ENCODE measurements at regions not wholly inside any gene's neighbourhood (a gene's known extent, or its start where the extent isn't known, plus 50 kb on each side); places are given as distances from the start of the nearest gene placed in this dataset.

DNA sequence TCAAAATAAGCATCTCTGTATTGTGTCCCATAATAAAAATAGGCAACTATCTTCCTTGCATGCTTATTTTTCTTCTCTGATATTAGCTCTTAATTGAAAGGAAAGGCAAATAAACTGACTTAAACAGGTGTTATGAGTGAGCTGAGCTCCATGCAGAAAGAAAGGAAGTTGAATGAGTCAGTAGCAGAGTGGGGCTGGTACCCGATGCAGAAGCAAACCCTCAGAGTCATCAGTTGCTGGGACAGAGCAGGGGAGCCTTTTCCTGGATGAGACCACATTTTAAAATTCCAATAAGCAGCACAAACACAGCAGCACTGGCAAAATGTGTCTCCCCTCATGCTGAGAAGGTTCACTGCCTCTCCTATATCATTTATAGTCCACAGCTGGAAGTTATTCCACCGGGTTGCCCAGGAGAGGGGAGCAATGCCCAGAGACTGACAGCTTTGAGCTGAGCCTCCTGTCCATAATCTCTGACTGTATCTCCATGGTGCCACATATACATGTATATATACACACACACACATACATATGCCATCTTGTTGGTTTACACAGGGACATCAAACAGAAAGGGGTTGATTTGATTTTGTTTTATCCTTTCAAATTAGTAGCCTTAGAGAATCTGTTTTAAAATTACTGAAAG is 274.3 kb upstream of the PPARGC1A start:
- no peak for DNase-seq (ENCODE audit: low read depth)

DNA sequence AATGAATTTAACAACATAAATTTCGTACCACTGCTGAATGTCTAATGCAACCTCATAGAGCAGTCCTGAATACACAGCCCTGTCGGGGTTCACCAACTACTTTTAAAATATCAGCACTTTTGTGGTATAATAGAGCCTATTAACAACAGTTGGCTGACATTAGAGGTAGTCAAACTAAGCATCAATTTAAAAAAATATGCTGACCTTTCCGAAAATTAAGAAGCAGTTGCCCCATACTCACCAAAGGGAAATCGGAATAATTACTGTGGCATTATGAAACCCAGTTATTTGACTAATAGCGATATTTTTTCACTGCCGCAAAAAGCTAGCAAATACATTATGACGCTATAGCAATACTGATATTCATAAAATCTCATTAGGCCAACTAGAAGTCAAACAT is 273.5 kb upstream of the PPARGC1A start:
- DNase-seq (ENCODE audit: low read depth) = no peak

DNA sequence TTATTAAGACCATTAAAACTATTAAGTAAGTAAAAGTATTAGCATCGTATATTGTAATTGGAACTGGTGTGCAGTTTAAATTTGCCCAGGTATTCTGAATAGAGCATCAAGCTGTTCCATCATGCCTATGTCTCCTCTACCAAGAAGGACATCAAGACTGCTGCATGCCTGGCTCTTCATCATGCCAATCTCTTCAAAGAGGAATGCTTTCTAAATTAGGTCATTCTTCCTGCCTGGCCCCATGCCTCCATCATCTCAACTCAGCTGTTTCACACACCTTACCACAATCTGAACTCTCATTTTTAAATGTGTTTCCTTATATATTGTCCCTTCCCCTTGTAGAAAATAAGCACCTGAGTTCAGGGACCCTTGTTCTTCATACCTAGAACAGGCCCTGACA is 270.5 kb upstream of the PPARGC1A start:
- DNase-seq (ENCODE audit: low read depth) = no peak

DNA sequence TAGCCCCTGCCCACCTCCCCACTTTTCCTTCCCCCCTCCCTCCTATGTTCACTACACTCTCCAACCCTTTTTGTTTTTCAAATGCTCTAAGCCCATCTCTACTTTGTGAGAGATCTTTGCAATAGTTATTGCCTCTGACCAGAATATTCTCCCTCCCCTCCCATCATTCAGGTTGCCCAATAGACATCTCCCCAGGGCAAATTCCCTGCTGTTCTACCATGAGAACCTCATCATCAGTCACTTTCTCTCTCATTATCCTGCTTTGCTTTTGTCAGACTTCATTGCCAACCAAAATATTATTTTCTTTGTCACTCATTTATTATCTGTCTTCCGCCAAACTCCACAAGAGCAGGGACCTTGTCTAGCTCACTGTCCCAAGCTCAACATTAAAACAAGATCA is 268.2 kb upstream of the PPARGC1A start:
- no peak for DNase-seq (ENCODE audit: low read depth)

DNA sequence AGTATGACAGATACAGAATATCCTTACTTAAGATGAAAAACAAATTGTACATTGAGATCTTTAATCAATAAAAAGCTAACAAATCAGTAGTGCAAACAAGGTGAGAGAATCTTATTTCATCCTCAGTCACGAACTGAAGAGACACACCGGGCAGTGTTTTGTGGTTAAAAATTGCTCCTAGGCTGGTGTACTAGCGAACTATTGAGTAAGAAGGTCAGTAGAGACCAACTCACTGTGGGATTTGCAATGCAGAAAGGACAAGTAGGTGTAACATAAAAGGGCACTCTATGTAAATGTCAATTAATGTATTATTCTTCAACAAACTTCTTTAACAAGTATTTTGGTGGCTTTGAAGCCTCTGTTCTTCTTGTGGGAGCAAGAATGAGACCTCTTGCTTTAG is 260.2 kb upstream of the PPARGC1A start:
- no peak for DNase-seq (ENCODE audit: low read depth)

DNA sequence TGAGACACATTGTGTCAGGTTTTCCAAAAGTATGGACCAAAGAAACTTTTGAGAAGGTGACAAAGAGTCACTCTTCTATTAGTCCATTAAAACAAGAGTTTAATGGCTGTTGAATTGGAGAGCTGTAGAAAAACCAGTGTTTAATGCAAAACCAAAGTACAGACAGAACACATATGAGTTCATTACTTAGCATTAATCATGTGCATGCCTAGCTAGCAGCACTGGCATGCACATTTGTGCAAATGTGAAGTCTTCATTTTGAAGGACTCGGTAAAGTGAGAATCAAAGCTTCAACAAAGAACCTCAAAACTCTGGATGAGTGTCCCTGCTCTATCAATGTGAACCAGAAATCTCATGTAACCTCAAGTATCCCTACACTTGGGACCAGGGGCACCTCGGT is 256.3 kb upstream of the PPARGC1A start:
- DNase-seq (ENCODE audit: low read depth) = no peak

DNA sequence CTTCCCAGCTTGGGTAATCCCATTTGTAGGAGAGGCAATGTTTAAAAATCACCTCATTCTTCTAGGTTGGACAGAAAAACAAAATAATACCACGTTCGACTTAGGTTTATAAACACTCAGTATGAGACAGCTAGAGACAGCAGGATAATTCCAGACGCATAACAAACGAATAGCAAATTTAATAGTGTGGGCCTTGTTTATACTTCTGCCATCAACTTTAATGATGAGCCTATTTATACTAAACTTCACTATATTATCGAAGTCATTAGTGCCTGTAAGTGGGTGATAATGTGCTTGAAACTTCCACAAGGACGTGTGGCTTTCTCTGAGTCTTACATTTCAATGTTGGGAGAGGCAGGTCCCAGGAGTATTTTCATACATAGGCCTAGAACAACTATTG is 255.7 kb upstream of the PPARGC1A start:
- DNase-seq (ENCODE audit: low read depth) = no peak

DNA sequence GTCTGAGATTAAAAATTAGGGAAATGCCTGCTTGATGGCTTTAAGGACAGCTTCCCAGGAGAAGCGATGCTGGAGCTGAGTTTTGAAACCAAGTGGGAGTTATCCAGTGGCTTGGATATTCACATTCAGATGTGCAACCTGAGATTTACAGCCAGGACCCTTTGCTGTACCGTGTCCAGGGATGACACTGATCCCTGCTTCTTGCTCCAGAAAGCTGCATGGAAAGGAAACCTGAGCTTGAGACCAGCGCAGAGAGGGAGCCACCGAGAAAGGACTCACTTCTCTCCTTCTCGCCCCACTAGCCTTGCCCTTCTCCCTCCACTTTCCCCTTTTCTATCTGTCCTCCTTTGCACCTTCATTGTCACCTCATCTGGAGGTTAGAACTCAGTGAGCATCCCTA is 254.5 kb upstream of the PPARGC1A start:
- no peak for DNase-seq (ENCODE audit: low read depth)

DNA sequence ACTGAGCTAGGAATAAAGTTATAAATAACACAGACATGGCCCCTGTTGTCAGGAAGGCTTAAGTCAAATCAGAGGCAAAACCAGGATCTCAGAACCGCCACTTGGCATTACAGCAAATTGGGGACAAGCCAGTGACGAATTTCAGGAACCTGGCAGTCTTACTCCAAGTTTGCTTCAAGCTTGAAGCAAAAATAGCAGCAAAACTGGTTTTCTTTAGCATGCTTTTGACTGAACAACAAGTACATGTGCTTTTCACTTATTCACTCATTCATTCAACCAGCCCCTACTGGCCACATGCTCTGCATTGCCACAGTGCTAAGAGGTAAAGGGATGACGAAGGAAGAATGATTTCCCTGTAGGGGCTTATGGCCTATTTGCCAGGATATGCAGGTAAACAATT is 253.9 kb upstream of the PPARGC1A start:
- no peak for DNase-seq (ENCODE audit: low read depth)

DNA sequence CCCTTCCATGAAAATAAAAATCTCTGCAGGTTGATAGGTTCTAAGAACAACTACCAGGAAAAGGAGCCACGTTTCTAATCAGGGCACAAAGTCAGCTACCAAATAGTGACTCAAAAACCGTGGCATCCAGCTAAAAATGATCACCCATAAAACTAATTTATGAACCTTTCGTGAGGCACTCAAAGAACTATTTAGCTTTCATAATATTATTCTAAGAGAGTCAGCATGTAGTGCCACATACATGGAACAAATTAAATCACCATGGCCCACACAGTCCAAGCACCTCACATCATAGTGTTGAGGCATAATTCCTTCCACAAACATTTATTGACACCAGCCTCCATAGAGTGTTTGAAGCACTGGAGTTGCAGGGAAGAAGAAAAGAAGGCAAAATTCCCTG is 252.0 kb upstream of the PPARGC1A start:
- no peak for DNase-seq (ENCODE audit: low read depth)

DNA sequence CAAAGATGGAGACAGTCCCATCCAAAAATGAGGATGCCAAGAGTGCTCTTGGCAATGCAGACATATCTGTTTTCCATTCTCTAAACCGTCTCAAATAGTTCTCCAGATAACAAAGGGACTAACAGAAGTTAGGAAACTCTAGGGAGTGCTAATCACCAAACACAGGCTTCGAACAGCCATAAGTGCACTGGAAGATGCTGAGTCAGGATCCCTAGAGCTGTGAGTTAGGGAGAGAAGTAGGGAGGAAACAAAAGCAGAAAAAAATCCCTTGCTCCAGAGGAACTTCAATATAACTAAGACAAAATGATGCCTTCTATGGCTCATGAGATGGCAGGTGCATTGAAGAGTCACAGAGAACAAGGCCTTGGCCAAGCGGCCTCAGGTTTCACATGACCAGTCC is 251.0 kb upstream of the PPARGC1A start:
- DNase-seq (ENCODE audit: low read depth) = no peak

DNA sequence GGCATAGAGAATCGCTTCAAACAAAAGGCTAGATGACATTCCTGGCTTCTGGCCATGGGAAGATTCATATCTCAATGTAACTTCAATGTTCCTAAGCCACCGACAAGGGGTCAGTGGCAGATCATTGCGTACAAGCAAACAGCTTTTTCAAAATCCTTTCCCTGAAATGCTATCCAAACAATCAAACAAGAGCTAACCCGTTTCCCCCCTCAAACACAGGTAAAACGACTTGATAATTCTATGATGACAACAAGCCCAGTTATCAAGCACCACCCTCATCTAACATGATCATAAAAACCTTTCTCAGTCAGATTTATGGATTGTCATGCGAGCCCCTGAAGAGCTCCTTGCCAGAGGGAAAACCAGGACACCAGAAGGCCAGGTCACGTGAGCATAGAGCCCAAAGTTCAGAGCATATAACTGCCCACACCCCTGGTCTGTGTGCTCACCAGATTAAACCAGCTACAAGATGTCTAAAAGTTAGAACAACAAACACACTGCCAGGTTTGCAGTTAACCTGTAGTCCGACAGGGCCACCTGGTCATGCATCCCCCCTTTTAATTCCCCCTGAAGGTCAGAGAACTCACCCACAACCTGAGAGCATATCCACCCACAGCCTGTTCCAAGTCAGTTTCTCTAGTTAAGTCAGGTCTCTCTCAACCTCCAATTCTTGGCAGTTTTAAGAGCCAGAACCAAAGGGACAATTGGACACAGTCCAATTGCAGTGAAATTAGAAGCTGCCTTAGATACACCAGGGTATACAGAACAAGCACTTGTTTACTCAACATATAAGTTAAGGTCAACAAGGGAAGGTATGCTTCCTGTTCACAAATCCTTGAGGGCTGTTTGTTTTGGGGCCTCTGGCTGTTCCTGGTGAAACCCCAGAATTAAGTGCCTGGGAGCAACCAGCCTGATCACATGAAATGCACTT is 248.1 kb upstream of the PPARGC1A start:
- no peak for DNase-seq (ENCODE audit: low read depth)

DNA sequence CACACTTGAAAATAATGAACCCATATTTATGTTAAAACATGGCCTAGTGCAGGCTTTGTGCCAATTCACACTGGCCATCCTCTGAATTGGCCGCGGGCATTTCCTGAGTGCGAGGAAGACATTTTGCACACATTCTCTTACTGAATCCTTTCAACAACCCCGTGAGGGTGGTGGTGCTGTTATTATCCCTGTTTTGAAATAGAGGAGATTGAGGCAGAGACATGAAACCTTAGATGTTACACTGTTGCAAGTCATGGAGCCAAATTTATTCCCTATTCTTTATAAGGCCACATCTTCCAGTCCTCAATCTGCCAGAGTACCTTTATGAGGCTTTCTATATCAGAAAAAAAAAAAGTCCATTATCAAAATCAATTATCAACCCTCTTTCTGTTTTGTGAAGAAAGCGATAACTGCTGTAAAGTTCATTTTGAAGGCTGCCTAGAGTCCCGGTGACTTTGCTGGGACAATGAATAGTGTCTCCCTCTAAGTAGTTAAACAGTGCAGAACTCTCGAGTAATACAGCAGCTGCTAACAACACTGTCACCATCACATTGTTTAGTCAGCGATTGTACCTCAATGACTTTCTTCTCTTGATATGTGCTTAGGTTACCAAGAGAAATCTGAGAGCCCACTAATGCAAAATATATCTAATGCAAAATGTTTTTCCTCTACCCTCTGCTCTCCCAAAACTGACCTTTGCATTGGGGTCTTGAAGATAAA is 242.3 kb upstream of the PPARGC1A start:
- DNase-seq (ENCODE audit: low read depth) = no peak

DNA sequence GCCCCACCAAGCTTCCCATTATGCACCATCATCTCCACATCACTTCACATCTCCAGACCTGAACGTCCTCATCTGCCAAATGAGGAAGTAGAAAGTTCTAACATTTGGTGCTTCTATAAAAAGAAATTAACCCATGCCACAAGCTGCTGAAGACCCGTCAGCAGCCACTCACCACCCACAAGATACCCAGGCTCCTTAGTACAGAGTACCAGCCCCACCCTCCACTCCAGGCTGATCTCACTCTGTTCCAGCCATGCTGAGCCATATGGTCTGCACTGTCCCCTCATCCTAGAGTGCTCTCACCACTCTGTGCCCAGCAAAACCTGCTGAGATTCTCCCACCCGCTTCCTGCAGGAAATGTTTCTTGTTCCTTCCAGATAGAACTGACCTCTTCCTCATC is 240.8 kb upstream of the PPARGC1A start:
- no peak for DNase-seq (ENCODE audit: low read depth)

DNA sequence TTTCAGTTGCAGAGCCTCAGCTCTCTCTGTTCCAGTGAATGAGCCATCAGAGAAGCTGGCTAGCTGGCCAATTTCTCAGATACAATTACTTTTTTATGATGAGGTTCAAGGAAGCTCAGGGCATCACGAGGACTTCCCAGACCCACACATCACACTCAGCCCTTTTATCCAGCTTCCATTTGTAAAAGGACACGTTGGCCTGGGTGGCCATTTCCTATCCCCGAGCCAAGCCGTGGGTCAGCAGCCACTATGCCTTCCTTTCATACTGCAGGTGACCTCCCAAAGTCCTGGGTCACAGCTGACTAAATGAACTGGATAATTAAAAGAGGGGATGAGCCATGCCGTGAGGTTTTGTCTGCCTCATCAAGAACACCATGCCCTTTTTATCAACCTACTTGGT is 236.9 kb upstream of the PPARGC1A start:
- DNase-seq (ENCODE audit: low read depth) = no peak

DNA sequence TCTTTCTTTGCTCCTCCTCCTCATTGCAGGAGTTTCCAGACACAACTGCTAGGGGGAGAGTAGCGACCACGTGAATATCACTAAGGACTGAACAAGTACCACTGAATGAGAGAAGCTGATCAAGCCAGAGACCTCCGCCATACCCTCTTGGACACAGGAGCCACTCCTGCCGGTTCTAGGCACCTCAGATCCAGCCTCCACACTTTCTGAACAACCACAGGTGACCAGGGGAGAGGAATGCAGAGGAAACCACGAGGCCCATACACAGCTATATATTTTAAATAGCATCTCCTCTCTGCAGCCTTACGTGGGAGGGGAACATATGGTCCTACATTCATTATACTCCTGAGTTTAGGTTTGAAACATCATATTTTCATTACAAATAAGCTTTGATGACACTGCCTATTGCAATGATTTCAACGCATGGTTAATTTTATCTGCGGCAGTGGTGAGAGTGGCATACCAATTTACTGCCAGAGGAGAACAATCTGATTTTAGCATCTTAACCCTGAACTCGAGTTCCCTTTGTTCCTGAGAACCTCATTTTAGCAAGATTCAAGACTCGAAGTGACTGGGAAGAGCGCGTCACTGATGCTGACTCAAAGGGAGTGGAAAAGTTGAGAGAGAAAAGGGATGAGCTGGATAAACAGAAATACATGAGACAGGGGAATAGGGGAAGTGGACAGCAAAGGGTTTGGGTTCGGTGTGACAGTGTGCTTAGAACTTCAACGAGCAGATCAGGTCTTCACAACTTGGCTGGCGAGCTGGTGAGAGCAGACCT is 231.7 kb upstream of the PPARGC1A start:
- DNase-seq (ENCODE audit: low read depth) = no peak

DNA sequence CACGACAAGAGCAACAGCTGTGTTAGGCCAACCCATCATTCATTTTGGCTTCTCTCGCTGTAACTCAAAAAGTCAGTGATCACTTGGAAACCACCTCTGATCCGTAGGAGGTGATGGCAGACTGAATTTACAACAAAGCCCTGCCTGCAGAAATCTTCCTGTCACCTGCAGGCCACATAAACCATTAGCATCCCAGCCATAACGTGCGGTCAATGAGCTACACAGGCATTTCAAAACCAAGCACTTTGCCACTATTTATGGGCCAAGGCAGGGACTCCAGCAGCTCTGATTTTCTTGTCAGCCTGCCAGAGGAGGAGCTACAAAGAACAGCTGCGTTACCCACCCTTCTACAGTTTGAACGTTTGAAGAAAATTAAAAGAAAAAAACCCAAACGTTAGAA is 228.1 kb upstream of the PPARGC1A start:
- DNase-seq (ENCODE audit: low read depth) = no peak

DNA sequence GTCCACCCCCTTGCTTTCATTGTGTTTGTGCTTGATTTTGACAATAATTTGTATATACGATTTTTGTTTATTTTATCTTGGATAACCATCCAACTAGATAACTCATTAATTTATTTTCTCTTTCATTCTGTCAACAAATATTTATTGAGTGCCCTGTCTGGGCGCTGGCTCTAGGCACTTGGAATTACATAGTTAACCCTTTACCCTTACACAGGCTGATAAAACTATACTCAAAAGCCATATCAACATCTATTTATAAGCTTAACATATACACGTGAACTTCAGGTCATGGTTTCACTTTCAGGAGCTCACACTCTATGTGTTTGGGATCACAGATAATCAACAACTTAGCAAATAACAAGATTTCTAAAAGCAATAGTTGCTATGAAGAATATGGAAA is 226.3 kb upstream of the PPARGC1A start:
- DNase-seq (ENCODE audit: low read depth) = no peak

DNA sequence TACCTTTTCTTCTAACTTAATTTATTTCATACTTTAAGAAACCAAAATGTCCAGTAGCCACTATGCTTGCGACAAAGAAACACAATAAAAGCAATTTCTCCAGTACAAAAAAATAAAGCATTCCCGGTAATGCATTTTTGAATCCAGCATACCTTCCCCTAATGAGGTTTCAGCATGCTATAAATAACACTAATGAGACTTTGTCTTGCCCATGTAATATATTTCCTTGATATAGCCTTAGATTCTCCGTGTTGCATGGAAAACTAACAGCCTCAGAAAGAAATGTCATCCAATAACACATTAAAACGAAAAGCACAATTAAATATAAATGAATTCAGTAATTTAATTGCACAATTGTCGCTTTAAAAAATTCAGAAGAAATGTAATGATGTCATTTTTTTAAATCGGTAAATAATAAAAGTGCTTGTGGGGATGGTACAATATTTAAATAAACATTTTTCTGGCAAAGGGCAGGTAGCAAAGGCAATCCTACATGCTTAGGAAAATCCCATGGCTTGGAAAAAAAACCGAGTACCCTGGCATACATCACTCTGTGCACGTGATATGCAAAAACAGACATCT is 225.2 kb upstream of the PPARGC1A start:
- no peak for DNase-seq (ENCODE audit: low read depth)

DNA sequence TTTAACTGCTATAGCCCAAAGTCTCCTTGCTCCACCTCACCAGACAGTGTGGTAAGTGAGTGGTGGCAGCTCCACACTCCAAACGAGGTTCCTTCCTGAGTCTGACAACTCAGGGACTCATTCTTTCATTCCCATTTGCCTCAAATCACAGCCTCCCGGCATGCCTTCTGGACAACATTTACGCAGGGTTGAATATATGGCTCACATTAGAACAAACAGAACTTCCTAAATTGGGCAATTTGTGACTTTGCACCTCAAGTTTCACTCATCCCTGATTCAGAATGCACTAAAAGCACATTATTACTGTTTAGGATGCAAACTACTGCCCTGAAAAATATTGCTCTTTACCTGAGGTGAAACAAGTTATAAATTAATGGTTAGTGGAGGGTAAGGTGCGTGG is 224.6 kb upstream of the PPARGC1A start:
- no peak for DNase-seq (ENCODE audit: low read depth)

DNA sequence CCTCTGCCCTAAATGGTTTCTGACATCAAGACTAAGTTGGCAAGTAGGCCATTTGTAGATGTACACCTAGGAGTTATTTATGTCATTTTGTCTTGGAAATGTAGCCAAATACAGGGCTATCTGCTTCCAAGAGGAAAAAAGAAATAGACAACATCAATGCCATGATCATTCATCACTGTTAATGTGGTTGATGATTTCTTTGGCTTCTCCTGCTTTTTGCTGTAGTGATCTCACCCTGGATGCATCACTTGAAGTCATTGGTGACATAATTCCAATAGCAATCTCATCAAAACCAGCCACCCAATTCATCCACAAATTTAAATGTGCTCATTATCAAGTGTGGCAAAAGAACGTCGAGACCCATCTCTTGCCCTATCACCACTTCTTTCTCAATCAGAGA is 222.6 kb upstream of the PPARGC1A start:
- no peak for DNase-seq (ENCODE audit: low read depth)

DNA sequence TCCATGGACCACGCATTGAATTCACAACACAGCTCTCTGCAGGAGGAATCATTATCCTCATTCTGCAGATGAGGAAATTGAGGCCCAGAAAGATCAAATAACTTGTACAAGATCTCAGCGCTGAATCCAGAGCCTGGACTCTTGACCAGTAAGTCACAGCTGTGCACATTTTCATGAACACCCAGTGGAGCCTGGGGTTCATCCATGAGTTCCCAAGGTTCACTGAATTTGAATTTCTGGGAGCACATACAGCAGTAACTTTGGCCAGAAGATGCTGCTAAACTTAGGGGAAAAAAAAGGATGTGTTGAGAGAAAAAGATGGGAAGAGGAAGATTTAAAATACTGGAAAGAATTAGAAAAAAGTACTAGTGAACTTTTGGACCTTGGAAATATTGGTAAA is 218.7 kb upstream of the PPARGC1A start:
- DNase-seq (ENCODE audit: low read depth) = no peak

Data from stimulated activated CD8-positive, alpha-beta memory T cell treated with anti-CD3 and anti-CD28 coated beads, Interleukin-15, amount 100 ng/mL, for 1 hour (primary cell).